ENCODE measurements at regions not wholly inside any gene's neighbourhood (a gene's known extent, or its start where the extent isn't known, plus 50 kb on each side); places are given as distances from the start of the nearest gene placed in this dataset.

- DNase-seq (no peak), ATAC-seq (ENCODE audit: insufficient read depth, low read depth) (no peak)
- Histone ChIP-seq H2AFZ (ENCODE audit: low read depth, low read length) (no peak overlapping the region), H3K4me2 (ENCODE audit: insufficient read depth, low read length) (no peak overlapping the region), H3K9ac (ENCODE audit: low read depth, low read length) (no peak overlapping the region), H3K27ac (ENCODE audit: low read length) (no peak overlapping the region), H3K9me3 (ENCODE audit: insufficient read depth, low read length, severe bottlenecking) (no peaks in the 10 kb centered on the region), H3K4me3 (ENCODE audit: low read depth in 1 of 2, low read length in 2 of 2) (no peak overlapping the region), H3K27me3 (ENCODE audit: insufficient read depth, low read length, poor library complexity) (no peaks in the 10 kb centered on the region), H4K20me1 (ENCODE audit: insufficient read depth, low read length) (no peaks in the 10 kb centered on the region), H3K36me3 (ENCODE audit: insufficient read depth, low read length) (no peaks in the 10 kb centered on the region), H3K4me1 (ENCODE audit: insufficient read depth, low read length) (no peaks in the 10 kb centered on the region), H3K79me2 (ENCODE audit: insufficient read depth, low read length) (no peaks in the 10 kb centered on the region)
- TF ChIP-seq EZH2 (IDR thresholded peaks at IDR 0.05; ENCODE audit: borderline replicate concordance, low read depth, low read length, severe bottlenecking) = no peak
These were observed 60.4 kb upstream of the LRRC3B start for GRCh38 chr3:26562021-26562768.

All from DND-41 (cell line).